ENCODE measurements at regions not wholly inside any gene's neighbourhood (a gene's known extent, or its start where the extent isn't known, plus 50 kb on each side); places are given as distances from the start of the nearest gene placed in this dataset.

DNA sequence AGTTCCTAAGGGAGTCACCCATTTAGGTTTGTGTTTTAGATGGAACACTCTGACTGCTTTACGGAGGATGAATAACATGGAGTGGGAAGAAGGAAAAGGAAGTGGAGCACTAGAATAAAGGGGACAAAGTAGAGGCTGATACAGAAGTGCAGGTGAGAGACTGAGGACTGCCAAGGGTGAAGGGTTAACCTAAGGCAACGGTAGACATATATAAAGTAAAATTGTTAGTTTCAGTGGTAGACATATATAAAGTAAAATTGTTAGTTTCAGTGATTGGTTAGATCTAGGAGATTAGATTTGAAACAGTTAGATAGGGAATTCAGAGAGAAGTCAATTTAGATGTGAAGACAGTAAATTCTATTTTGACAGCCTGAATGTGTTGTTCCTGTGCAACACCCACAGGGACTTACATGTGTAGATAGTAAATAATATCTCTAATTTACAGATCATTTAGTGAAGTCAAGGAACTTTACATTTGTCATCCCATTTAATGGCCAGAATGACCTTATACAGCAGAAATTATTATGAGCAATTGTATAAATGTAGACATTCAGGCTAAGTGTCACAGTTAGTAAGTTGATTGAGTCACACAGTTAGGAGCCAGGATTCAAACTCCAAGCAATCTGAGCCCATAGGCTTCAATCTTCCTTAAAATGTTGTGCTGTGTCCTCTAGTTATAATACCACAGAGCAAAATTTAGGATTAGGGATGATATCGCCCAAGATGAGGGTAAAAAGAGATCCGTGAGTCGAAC, 270.8 kb upstream of the UBE2E3 start:
- H3K4me3 Mint-ChIP-seq (ENCODE audit: unreplicated experiment): no peak overlapping the region
- POLR2A ChIA-PET: interaction anchor here (0.6 to 3.3 kb wide), 3 partner anchors 20 to 208 kb away, joined by 3 to 18 read pairs (median 3); no protein-coding TSS in a partner anchor
- peaks cover 21% of the 10 kb centered on the region for H3K4me1 Mint-ChIP-seq (ENCODE audit: insufficient read depth, unreplicated experiment)
- peaks cover 6% of the 10 kb centered on the region for H3K36me3 Mint-ChIP-seq (ENCODE audit: insufficient read depth, unreplicated experiment)
- intact Hi-C loops (cut with micrococcal nuclease): loop anchor here (5.0 to 10.0 kb wide), 2 partner anchors 185 to 273 kb away; partner anchors contain the start of gene UBE2E3
- no peak for DNase-seq (ENCODE audit: unreplicated experiment)
- no peaks in the 10 kb centered on the region for H3K27me3 Mint-ChIP-seq (ENCODE audit: insufficient read depth, unreplicated experiment)
- BruUV-seq (replicated peaks): no TSS peak
- no peak overlapping the region for H3K27ac Mint-ChIP-seq (ENCODE audit: low read depth, unreplicated experiment)
- H3K9me3 Mint-ChIP-seq (ENCODE audit: unreplicated experiment): no peaks in the 10 kb centered on the region
- TF ChIP-seq, protein P1, sequence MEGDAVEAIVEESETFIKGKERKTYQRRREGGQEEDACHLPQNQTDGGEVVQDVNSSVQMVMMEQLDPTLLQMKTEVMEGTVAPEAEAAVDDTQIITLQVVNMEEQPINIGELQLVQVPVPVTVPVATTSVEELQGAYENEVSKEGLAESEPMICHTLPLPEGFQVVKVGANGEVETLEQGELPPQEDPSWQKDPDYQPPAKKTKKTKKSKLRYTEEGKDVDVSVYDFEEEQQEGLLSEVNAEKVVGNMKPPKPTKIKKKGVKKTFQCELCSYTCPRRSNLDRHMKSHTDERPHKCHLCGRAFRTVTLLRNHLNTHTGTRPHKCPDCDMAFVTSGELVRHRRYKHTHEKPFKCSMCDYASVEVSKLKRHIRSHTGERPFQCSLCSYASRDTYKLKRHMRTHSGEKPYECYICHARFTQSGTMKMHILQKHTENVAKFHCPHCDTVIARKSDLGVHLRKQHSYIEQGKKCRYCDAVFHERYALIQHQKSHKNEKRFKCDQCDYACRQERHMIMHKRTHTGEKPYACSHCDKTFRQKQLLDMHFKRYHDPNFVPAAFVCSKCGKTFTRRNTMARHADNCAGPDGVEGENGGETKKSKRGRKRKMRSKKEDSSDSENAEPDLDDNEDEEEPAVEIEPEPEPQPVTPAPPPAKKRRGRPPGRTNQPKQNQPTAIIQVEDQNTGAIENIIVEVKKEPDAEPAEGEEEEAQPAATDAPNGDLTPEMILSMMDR (IDR thresholded peaks at IDR 0.05; ENCODE audit: unreplicated experiment): no peak
- CTCF ChIA-PET: interaction anchor here (0.6 to 1.0 kb wide), 2 partner anchors 270 to 274 kb away, joined by 3 read pairs; partner anchors contain the start of gene UBE2E3

DNA sequence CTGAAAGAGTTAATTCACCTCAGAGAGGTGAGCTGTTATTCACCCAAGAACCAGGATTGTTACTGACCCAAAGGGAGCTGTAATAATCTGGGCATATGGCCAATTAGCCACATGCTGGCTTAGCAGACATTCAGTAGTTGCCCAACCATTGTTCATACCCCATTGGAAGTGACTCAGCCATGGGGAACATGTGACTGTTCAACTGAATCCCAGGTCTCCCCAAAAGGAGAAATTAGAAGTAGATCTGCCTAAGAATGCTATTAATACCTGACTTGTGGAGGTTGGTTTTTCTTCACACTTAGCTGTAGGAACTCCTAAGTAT, 272.6 kb upstream of the UBE2E3 start:
- ChIA-PET POLR2A (interaction anchor here (0.6 to 3.3 kb wide), 7 partner anchors 11 to 302 kb away, joined by 4 to 18 read pairs (median 13); partner anchors contain the start of gene UBE2E3), CTCF (interaction anchor here (0.6 to 1.6 kb wide), 4 partner anchors 15 to 467 kb away, joined by 3 to 4 read pairs (median 3); no protein-coding TSS in a partner anchor)
- Mint-ChIP-seq H3K4me1 (ENCODE audit: insufficient read depth, unreplicated experiment) (peaks cover 24% of the 10 kb centered on the region), H3K27me3 (ENCODE audit: insufficient read depth, unreplicated experiment) (no peaks in the 10 kb centered on the region), H3K9me3 (ENCODE audit: unreplicated experiment) (no peaks in the 10 kb centered on the region), H3K4me3 (ENCODE audit: unreplicated experiment) (no peak overlapping the region), H3K27ac (ENCODE audit: low read depth, unreplicated experiment) (peak overlapping the region; percentile 7), H3K36me3 (ENCODE audit: insufficient read depth, unreplicated experiment) (peaks cover 6% of the 10 kb centered on the region)
- intact Hi-C loops (cut with micrococcal nuclease): loop anchor here (5.0 to 10.0 kb wide), 2 partner anchors 183 to 274 kb away; partner anchors contain the start of gene UBE2E3
- TF ChIP-seq, protein P1 (IDR thresholded peaks at IDR 0.05; ENCODE audit: unreplicated experiment): no peak
- peak; percentile 98 for DNase-seq (ENCODE audit: unreplicated experiment)
- BruUV-seq (replicated peaks): no TSS peak

DNA sequence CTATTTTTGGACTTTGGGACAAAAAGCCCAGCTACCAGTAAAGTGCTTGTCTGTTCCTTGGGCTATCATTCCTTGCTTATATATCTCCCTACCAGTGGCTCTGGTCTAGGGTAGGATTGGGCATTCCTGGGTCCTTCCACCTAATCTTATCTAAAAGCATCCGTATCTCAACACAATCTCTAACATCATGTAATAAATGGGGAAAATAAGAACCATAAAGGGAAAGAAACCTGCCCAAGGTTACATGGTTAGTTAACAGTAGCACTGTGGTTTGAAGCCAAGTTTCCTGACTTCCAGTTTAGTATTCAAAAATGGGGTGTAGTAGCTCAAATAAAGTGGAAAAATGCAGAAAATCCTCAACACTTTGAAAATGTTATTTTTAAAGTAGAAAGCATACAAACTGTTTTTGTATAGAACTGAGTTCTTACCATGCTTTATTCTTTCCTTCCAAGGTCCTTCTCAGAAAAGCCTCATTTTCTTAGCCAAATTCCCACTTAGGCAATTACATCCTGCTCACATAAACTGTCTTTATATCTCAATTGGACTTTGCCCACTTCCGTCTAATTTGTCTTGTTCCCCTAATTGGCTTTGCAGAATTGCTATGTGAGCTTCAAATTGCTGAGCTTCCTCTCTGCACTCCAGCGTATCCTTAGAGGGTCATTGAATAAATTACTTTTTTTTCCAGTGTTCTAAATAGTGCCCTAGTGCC, 273.1 kb upstream of the UBE2E3 start:
- Mint-ChIP-seq H3K9me3 (ENCODE audit: unreplicated experiment) (no peaks in the 10 kb centered on the region), H3K27me3 (ENCODE audit: insufficient read depth, unreplicated experiment) (no peaks in the 10 kb centered on the region), H3K36me3 (ENCODE audit: insufficient read depth, unreplicated experiment) (peaks cover 10% of the 10 kb centered on the region), H3K4me3 (ENCODE audit: unreplicated experiment) (no peak overlapping the region), H3K4me1 (ENCODE audit: insufficient read depth, unreplicated experiment) (peaks cover 24% of the 10 kb centered on the region), H3K27ac (ENCODE audit: low read depth, unreplicated experiment) (peak overlapping the region; percentile 7)
- no peak for DNase-seq (ENCODE audit: unreplicated experiment)
- intact Hi-C loops (cut with micrococcal nuclease): loop anchor here (5.0 to 10.0 kb wide), 2 partner anchors 183 to 275 kb away; partner anchors contain the start of gene UBE2E3
- POLR2A ChIA-PET: interaction anchor here (0.6 to 3.3 kb wide), 7 partner anchors 11 to 302 kb away, joined by 4 to 18 read pairs (median 13); partner anchors contain the start of gene UBE2E3
- CTCF ChIA-PET: interaction anchor here (0.6 to 1.6 kb wide), 8 partner anchors 22 to 1946 kb away, joined by 3 to 4 read pairs (median 3); no protein-coding TSS in a partner anchor
- no TSS peak for BruUV-seq (replicated peaks)
- TF ChIP-seq, protein P1 (IDR thresholded peaks at IDR 0.05; ENCODE audit: unreplicated experiment): no peak

DNA sequence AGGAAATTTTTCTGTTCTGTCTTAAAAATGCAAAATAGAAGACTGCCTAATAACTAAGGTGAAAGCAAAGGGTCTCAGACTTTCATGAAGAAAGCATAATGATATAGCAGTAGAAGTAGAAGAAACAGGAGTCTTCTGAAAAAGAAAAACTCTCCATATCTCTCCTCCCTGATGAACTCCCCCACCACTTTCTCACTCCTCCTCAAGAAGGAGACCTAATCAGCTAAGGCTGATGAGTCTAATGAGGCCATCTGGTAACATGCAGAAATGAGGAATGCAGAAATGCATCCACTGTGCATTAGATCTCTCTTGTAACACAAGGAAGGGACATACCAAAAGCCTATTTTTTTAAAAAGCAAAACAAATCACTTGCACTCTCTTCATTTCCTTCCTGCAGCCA, 273.7 kb upstream of the UBE2E3 start:
- Mint-ChIP-seq H3K4me3 (ENCODE audit: unreplicated experiment) (no peak overlapping the region), H3K27ac (ENCODE audit: low read depth, unreplicated experiment) (peak overlapping the region; percentile 39), H3K9me3 (ENCODE audit: unreplicated experiment) (no peaks in the 10 kb centered on the region), H3K27me3 (ENCODE audit: insufficient read depth, unreplicated experiment) (no peaks in the 10 kb centered on the region), H3K36me3 (ENCODE audit: insufficient read depth, unreplicated experiment) (peaks cover 12% of the 10 kb centered on the region), H3K4me1 (ENCODE audit: insufficient read depth, unreplicated experiment) (peaks cover 24% of the 10 kb centered on the region)
- intact Hi-C loops (cut with micrococcal nuclease): loop anchor here (5.0 to 10.0 kb wide), 2 partner anchors 182 to 276 kb away; partner anchors contain the start of gene UBE2E3
- ChIA-PET CTCF (interaction anchor here (0.6 to 1.6 kb wide), 6 partner anchors 22 to 1945 kb away, joined by 3 to 4 read pairs (median 3); no protein-coding TSS in a partner anchor), POLR2A (interaction anchor here (2.5 to 3.3 kb wide), 4 partner anchors 15 to 274 kb away, joined by 13 to 18 read pairs (median 14); partner anchors contain the start of gene UBE2E3)
- no TSS peak for BruUV-seq (replicated peaks)
- no peak for DNase-seq (ENCODE audit: unreplicated experiment)
- TF ChIP-seq, protein P1 (IDR thresholded peaks at IDR 0.05; ENCODE audit: unreplicated experiment): no peak
